Stimulated activated CD4-positive, alpha-beta T cell treated with anti-CD3 and anti-CD28 coated beads, TNF-alpha, amount 100 ng/mL, for 48 hours (primary cell): ENCODE measurements at regions not wholly inside any gene's neighbourhood (a gene's known extent, or its start where the extent isn't known, plus 50 kb on each side); places are given as distances from the start of the nearest gene placed in this dataset.

Experiments
- DNase-seq, 3 donors: peaks; one replicate each; pipeline ENCODE4 v3.0.0-alpha.2; 2020; ENCODE audit warnings: low read depth in 3 of 3

GRCh38 chr1:157289424-157290105 lies 151.4 kb upstream of the ETV3 start:
- no peak for DNase-seq

DNA sequence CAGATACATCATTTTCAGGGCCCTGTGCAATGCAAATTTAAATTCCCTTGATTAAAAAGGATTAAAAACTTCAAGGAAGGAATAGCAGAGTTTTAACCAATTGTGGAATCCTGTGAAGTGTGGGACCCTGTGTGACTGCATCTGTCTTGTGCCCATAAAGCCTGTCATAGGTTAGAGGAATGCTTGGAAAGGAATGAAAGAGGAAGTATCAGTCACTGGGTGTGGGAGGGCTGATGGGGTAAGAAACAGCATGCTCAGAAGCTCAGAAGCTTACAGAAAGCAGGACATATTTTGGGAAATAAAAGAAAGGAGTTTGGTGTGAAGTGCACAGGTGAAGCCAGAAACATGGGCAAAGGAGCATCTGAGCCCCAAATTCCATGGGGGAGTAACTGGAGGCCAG lies 150.8 kb upstream of the ETV3 start:
- no peak for DNase-seq

GRCh38 chr1:157288492-157288891 lies 150.3 kb upstream of the ETV3 start:
- DNase-seq: no peak

- DNase-seq: no peak
These were observed 149.8 kb upstream of the ETV3 start for GRCh38 chr1:157288006-157288405.

DNA sequence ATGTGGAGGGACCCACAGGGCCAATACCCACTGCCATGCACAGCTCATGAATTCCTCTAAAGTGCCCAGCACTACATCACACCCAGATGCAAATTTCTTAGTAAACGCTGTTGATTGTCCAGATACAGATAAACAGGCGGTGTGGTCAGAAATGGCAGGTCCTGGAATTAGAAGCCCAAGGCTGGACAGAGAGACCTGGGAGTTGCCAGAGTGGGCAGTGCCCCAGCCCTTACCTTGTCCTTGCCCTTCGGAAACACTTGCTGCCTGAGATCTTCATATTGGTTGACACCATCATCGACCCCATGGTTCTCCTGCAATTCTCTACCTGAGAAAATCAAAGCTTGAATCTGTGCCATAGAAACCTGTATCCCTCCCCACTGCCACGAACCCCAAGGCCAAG lies 149.3 kb upstream of the ETV3 start:
- DNase-seq: no peak

- no peak for DNase-seq
These were observed 148.6 kb upstream of the ETV3 start for GRCh38 chr1:157286646-157287420.

GRCh38 chr1:157286096-157286495 lies 147.9 kb upstream of the ETV3 start:
- DNase-seq: no peak

GRCh38 chr1:157284451-157284850 lies 146.3 kb upstream of the ETV3 start:
- DNase-seq: no peak

GRCh38 chr1:157279802-157280140 lies 141.6 kb upstream of the ETV3 start:
- no peak for DNase-seq

- DNase-seq: no peak
These were observed 141.1 kb upstream of the ETV3 start for GRCh38 chr1:157279138-157279801.

DNA sequence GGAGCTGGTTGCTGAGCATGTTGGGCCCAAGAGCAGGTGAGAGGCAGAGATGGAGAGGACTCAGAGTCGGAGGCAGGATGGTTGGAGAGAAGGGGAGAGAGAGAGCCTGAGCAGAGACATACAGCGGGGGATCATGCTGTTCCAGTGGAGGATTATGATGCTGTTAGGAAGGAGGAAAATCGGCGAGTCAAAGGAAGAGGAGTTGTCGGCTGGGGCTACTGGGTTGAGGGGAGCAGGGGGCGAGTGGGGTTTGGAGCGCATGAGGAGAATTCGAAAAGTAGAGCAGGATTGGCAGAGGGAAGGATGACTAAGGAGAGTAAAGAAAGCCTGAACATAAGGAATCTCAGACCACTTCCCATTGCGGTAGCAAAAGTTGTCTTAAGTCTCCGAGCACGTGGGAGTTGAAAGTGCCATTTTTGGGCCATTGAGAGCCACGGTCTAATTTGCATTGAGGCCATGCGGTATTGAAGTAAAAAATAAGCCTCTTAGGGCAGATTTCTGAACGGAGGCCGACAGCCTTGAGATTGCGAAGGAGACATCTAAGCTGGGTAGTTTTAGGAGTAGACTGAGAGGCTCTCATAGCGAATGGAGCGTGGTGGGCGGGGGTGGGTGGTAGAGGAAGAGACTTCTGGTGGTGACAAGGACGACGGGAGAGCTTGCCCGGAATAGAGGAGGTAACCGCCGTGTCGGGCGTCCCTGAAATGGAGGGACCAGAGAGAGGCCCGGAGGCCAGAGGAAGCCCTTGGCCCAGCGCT lies 140.4 kb upstream of the ETV3 start:
- DNase-seq: no peak

GRCh38 chr1:157277913-157278312 lies 139.7 kb upstream of the ETV3 start:
- DNase-seq: no peak

DNA sequence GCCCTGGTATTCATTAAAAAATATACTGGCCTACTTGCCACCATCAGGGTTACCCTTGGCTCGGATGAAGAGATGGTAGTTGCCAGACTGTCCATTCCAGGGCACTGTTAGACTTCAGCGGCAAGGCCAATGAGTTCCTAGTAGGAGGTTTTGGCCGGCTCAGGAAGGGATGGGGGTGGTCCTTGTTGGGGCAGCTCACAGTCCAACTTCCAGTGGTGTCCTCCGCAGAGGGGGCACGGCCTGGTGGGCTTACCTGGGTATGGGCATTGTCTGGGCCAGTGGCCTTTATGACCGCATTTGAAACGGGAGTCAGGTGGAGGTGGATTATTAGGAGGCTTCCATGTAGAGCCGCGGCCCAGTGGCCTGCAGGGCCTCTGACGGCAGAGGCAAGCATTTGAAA lies 139.1 kb upstream of the ETV3 start:
- DNase-seq: no peak

DNA sequence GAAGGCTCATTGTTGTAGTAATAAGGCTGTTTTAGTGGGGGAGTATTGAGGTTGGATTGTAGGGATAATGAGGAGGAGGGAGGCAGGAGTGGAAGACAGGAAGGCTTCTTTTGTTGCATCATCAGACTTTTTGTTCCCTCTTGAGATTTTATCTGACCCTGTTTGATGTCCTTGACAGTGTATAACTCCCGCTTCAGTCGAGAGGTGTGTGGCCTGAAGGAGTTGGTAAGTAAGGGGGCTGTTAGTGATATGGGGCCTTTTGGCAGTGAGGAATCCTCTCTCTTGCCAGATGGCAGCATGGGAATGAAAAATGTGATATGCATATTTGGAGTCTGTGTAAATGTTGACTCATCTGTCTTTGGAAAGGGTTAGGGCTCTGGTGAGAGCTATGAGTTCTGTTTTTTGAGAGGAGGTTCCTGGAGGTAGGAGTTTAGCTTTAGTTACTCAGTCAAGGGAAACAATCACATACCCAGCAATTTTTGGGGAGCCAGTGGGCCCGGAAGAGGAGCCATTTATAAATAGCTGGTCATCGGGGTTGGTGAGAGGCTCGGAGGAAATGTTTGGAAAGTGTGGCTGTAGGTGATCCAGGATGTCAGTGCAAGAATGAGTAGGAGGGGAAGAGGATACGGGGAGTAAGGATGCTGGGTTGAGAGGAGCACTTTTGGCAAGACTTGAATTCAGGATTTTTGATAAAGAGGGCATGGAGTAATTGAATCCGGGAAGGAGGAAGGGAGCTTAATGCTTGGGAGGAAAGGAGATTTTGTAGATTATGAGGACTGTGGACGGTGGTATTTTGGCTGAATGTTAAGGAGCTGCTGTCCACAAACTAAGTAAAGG lies 136.7 kb upstream of the ETV3 start:
- DNase-seq: no peak

DNA sequence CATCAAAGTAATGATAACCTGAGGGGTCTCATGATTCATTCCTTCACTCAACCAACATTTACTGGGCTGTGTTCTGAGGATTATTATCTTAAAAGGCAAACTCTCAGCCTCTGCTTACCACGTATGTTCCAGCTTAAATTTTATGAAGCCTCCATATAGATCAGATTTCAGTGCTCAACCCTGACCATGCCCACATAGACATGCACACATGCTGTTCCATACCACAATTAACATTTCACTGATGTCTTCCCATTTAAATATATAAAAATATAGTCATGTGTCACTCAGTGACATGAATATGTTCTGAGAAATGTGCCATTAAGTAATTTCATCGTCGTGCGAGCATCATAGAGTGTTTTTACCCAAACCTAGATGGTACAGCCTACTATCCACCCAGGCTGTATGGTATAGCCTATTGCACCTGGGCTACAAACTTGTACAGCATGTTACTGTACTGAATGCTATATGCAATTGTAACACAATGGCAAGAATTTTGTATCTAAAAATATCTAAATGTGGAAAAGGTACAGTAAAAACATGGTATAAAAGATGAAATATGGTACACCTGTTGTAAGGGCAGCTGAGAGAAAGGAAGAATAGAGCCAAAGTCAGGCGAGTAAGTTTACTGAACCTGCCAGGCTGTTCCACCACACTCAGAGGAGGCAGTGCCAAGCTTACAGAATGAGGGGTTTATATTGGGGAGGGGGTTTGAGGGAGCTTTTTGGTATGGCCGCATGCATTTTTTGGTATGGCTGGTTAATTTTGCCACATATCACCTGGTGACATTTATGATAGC lies 134.7 kb upstream of the ETV3 start:
- DNase-seq: no peak

GRCh38 chr1:157272264-157272663 lies 134.1 kb upstream of the ETV3 start:
- no peak for DNase-seq

DNA sequence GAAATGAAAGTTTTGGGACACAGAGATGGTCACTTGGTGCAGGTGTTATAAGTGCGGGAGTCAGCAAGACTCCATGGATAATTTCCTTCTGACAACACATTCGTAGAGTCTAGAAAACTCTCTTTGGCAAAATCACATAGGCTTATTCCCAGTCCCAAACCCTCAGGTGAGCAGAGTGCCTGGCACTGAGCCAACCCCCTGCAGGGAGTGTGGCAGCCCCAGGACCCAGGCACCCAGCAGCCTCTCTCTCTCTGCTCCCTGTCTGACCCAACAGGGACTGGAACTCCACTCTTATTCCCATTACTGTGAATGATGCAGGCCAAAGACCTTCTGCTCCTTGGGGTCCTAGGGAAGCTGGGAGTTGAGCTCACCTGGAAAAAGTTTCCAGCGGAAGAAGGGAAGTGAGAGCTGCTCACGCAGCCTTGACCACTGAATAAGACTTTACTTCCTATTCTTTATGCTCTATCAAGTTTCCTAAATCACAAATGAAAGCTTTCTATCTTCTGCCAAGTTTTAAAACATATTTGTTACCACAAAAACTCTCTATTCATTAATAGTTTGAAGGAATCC lies 132.6 kb upstream of the ETV3 start:
- DNase-seq: no peak

DNA sequence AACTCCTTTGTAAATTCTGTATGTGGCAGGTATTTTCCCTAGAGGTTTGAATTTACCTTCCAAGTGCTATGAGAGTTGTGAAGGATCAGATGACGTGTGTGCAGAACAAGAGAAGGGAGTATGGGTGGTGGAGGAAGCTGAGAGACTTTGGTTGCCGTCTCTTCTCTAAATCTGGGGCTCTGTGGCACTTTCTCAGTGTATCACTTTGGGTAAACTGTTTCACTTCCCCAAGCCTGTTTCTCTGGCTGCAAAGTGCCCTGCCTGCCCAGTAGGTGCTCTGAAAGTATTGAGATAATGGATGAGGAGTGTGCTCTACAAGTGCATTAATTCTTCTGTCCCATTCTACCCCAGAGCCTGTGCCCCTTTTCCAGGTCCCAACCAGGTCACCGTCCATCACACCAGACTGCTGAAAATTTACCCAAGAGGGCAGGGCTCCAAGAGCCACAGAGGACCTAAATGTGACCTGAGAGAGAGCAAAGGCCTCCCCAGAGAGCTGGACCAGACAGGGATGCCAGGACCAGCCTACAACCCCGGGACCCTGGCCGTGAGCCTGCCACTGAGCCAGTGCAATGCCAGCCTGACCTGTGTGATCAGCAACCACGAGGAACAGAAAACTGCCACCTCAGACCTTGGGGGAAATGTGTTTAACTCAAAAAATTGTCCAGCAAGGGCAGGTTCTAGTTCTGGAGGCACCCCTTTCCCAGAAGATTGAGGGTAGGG lies 131.6 kb upstream of the ETV3 start:
- no peak for DNase-seq

DNA sequence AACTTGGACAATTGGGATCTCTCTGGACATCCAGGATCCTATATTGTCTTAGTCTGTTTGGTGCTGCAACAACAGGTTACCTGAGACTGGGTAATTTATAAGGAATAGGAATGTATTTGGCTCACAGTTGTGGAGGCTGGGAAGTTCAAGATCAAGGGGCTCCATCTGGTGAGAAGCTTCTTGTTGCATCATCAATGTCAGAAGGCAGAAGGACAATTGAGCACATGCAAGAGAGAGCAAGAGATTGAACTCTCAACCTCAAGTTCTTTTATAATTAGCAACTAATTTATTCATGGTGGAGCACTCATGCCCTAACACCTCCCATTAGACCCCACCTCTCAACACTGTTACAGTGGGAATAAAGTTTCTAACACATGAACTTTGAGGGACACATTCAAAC lies 124.7 kb upstream of the ETV3 start:
- DNase-seq: no peak

DNA sequence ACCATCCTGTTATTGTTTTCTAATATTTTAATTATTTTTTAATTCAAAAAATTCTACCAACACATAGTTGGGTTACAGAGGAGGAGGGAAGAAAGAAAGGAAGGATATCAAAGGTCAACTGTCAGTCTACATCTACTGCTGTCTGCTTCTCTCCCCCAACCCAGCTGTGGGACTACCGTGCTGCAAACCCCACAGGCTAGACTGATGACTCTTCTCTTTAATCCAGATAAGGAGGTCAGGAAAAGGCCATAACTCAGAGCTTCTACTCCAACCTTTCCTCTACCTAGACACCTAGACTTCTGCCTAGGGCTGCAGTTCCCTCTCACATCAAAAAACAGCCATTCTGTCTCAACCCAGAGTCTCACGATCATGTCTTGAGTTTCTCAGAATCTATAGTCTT lies 124.2 kb upstream of the ETV3 start:
- DNase-seq: no peak
